WTC11 (cell line): ENCODE measurements at regions not wholly inside any gene's neighbourhood (a gene's known extent, or its start where the extent isn't known, plus 50 kb on each side); places are given as distances from the start of the nearest gene placed in this dataset.

ENCODE experiments used
- ATAC-seq: fragments of 200-7000 bp; cut with Tn5 transposase; 2 replicates; pipeline ENCODE4 v1.10.0; 2021; ENCODE audit warnings: mild to moderate bottlenecking, moderate library complexity
- CTCF ChIA-PET: fragments of 300-600 bp; sonication (Branson Sonifier 250); formaldehyde crosslinking; loops from one replicate; lab custom pipeline; 2021; ENCODE audit warnings: antibody characterized with exemption; lab: Charles Lee
- POLR2A ChIA-PET: fragments of 350-600 bp; sonication (Branson Sonifier 250); formaldehyde crosslinking; loops from one replicate; lab custom pipeline; 2021; ENCODE audit warnings: antibody characterized with exemption; lab: Charles Lee
- DNase-seq: peaks from one replicate; pipeline ENCODE4 v3.0.0; 2021; ENCODE audit warnings: low spot score
- H3K27ac Mint-ChIP-seq: 2 replicates; pipeline ENCODE4 v1.8.0; 2021; ENCODE audit warnings: mixed read lengths
- H3K27me3 Mint-ChIP-seq: 2 replicates; pipeline ENCODE4 v1.8.0; 2021; ENCODE audit warnings: low read depth, mild to moderate bottlenecking, moderate library complexity, mixed read lengths
- H3K36me3 Mint-ChIP-seq: 2 replicates; pipeline ENCODE4 v1.8.0; 2021; ENCODE audit warnings: mixed read lengths
- H3K4me1 Mint-ChIP-seq: 2 replicates; pipeline ENCODE4 v1.8.0; 2022; ENCODE audit warnings: mixed read lengths
- H3K4me3 Mint-ChIP-seq: 2 replicates; pipeline ENCODE4 v1.8.0; 2021; ENCODE audit warnings: mild to moderate bottlenecking, moderate library complexity, mixed read lengths
- H3K9me3 Mint-ChIP-seq: 2 replicates; pipeline ENCODE4 v1.8.0; 2021; ENCODE audit warnings: mixed read lengths
- ATF6 ChIP-seq: sonication (generic); formaldehyde crosslinking; IDR thresholded peaks from 2 replicates; pipeline ENCODE4 v1.8.1; 2023; ENCODE audit warnings: mild to moderate bottlenecking, missing genetic modification reagents
- CDX4 ChIP-seq: fragments of 250-450 bp; sonication (Bioruptor Pico); IDR thresholded peaks from 2 replicates; pipeline ENCODE4 v1.9.0; 2021; ENCODE audit warnings: moderate library complexity, mild to moderate bottlenecking, inconsistent platforms, borderline replicate concordance
- CTCF ChIP-seq: fragments of 200-600 bp; IDR thresholded peaks from 2 replicates; pipeline ENCODE4 v1.8.0; 2022; ENCODE audit warnings: antibody characterized with exemption
- ETV6 ChIP-seq: sonication (generic); formaldehyde crosslinking; IDR thresholded peaks from 2 replicates; pipeline ENCODE4 v1.8.1; 2022; ENCODE audit warnings: mild to moderate bottlenecking, missing genetic modification reagents
- GABPB1 ChIP-seq: sonication (generic); formaldehyde crosslinking; IDR thresholded peaks from 2 replicates; pipeline ENCODE4 v1.8.1; 2023; ENCODE audit warnings: mild to moderate bottlenecking, missing genetic modification reagents
- GRHL2 ChIP-seq: fragments of 250-450 bp; sonication (Bioruptor Pico); IDR thresholded peaks from 2 replicates; pipeline ENCODE4 v1.8.0; 2022; ENCODE audit warnings: mild to moderate bottlenecking, moderate library complexity; ENCODE audit not compliant: insufficient replicate concordance, severe bottlenecking
- NR1H2 ChIP-seq: sonication (generic); formaldehyde crosslinking; IDR thresholded peaks from 2 replicates; pipeline ENCODE4 v1.9.0; 2021; ENCODE audit warnings: mild to moderate bottlenecking, moderate library complexity, missing genetic modification reagents
- NR2C2 ChIP-seq: sonication (generic); formaldehyde crosslinking; IDR thresholded peaks from 2 replicates; pipeline ENCODE4 v1.8.0; 2022; ENCODE audit warnings: mild to moderate bottlenecking, missing genetic modification reagents
- PRDM15 ChIP-seq: sonication (generic); formaldehyde crosslinking; IDR thresholded peaks from 2 replicates; pipeline ENCODE4 v1.8.0; 2022; ENCODE audit warnings: missing genetic modification reagents
- USF1 ChIP-seq: sonication (generic); formaldehyde crosslinking; IDR thresholded peaks from 2 replicates; pipeline ENCODE4 v1.8.0; 2022; ENCODE audit warnings: mild to moderate bottlenecking, missing genetic modification reagents
- USF2 ChIP-seq: sonication (generic); formaldehyde crosslinking; IDR thresholded peaks from 2 replicates; pipeline ENCODE4 v1.8.1; 2023; ENCODE audit warnings: mild to moderate bottlenecking, missing genetic modification reagents, moderate library complexity
- ZNF425 ChIP-seq: fragments of 250-450 bp; sonication (Bioruptor Pico); conservative IDR thresholded peaks from 2 replicates; pipeline ENCODE4 v1.9.0; 2021; ENCODE audit warnings: mild to moderate bottlenecking
- ZNF532 ChIP-seq: fragments of 250-450 bp; sonication (Bioruptor Pico); IDR thresholded peaks from 2 replicates; pipeline ENCODE4 v1.9.0; 2021; ENCODE audit warnings: mild to moderate bottlenecking, borderline replicate concordance
- ZSCAN18 ChIP-seq: fragments of 250-450 bp; sonication (Bioruptor Pico); IDR thresholded peaks from 2 replicates; pipeline ENCODE4 v2.1.2; 2022; ENCODE audit warnings: mild to moderate bottlenecking, moderate library complexity

- TF ChIP-seq PRDM15 (no peak), ZNF532 (CRISPR knock-in tag) (no peak), USF2 (CRISPR knock-in tag) (no peak)
- TF ChIP-seq, all 79 proteins: peak for 0
Observed at GRCh38 chr4:108483650-108484049, 136.7 kb upstream of the RPL34 start (continued).

- TF ChIP-seq ZNF425 (CRISPR knock-in tag): no peak
- TF ChIP-seq ZSCAN18 (CRISPR knock-in tag): no peak
- no peak for TF ChIP-seq GABPB1 (CRISPR knock-in tag)
- TF ChIP-seq ETV6 (CRISPR knock-in tag): no peak
- TF ChIP-seq CTCF: no peak
- no peak for TF ChIP-seq ATF6 (CRISPR knock-in tag)
- no peak for TF ChIP-seq CDX4 (CRISPR knock-in tag)
- no peak for TF ChIP-seq GRHL2 (CRISPR knock-in tag)
- no peak for TF ChIP-seq NR1H2 (CRISPR knock-in tag)
- TF ChIP-seq USF1 (CRISPR knock-in tag): no peak
- no peak for TF ChIP-seq NR2C2 (CRISPR knock-in tag)
- TF ChIP-seq, all 79 proteins: peak for 0
- Mint-ChIP-seq H3K36me3 (no peaks in the 10 kb centered on the region), H3K4me1 (no peaks in the 10 kb centered on the region), H3K9me3 (no peaks in the 10 kb centered on the region), H3K27ac (no peak overlapping the region), H3K27me3 (no peaks in the 10 kb centered on the region), H3K4me3 (no peak overlapping the region)
- ChIA-PET CTCF (no interaction called here), POLR2A (no interaction called here)
- ATAC-seq (no peak), DNase-seq (no peak)
Observed at GRCh38 chr4:108483079-108483478, 137.3 kb upstream of the RPL34 start.
